Panc1 (cell line): ENCODE measurements at regions not wholly inside any gene's neighbourhood (a gene's known extent, or its start where the extent isn't known, plus 50 kb on each side); places are given as distances from the start of the nearest gene placed in this dataset.

Source experiments
- ATAC-seq: fragments of 200-7000 bp; cut with Tn5 transposase; 2 replicates; pipeline ENCODE4 v1.9.1; 2020; ENCODE audit warnings: mild to moderate bottlenecking, moderate library complexity
- BruUV-seq: library from RNA; stranded (reverse); fragments of 400-500 nt; replicated peaks from 2 replicates; lab custom pipeline; 2021; lab: Mats Ljungman, UMichigan
- CTCF ChIA-PET: fragments of 300-600 bp; sonication (Branson Sonifier 250); formaldehyde crosslinking; loops from one replicate; lab custom pipeline; 2022; ENCODE audit warnings: antibody characterized with exemption; lab: Charles Lee
- POLR2A ChIA-PET: fragments of 300-600 bp; sonication (Branson Sonifier 250); formaldehyde crosslinking; loops from one replicate; lab custom pipeline; 2022; ENCODE audit warnings: antibody characterized with exemption; lab: Charles Lee
- DNase-seq: peaks from one replicate; pipeline ENCODE4 v3.0.0-alpha.2; 2010; ENCODE audit warnings: low read depth, low spot score
- H3K27ac ChIP-seq: 2 replicates; pipeline ENCODE4 v1.5.1; 2011; ENCODE audit warnings: mild to moderate bottlenecking, low read length, inconsistent platforms
- H3K27me3 ChIP-seq: fragments of 200-500 bp; sonication (Bioruptor generic); 2 replicates; pipeline ENCODE4 v1.6.0; 2014; ENCODE audit warnings: low read length, inconsistent platforms; ENCODE audit not compliant: control insufficient read depth, insufficient read depth
- H3K36me3 ChIP-seq: fragments of 200-500 bp; sonication (Bioruptor generic); 2 replicates; pipeline ENCODE4 v1.5.1; 2014; ENCODE audit warnings: inconsistent platforms, mild to moderate bottlenecking, low read length, moderate library complexity; ENCODE audit not compliant: control insufficient read depth, insufficient read depth
- H3K4me1 ChIP-seq: 2 replicates; pipeline ENCODE4 v1.5.1; 2011; ENCODE audit warnings: inconsistent platforms, mild to moderate bottlenecking, low read length, moderate library complexity; ENCODE audit not compliant: control insufficient read depth, insufficient read depth
- H3K4me3 ChIP-seq, 2 experiments: 2 replicates each; pipeline ENCODE4 v1.5.1; 2011 to 2012; ENCODE audit warnings: low read depth in 2 of 2, low read length in 2 of 2, mild to moderate bottlenecking in 2 of 2, inconsistent platforms in 1 of 2, moderate library complexity in 1 of 2
- H3K9me3 ChIP-seq: fragments of 200-500 bp; sonication (Bioruptor generic); 2 replicates; pipeline ENCODE4 v1.5.1; 2014; ENCODE audit warnings: low read depth, mild to moderate bottlenecking, inconsistent platforms, low read length, moderate library complexity; ENCODE audit not compliant: control insufficient read depth, insufficient read depth
- POLR2AphosphoS5 ChIP-seq: IDR thresholded peaks from 2 replicates; pipeline ENCODE4 v1.6.1; 2012; ENCODE audit warnings: mild to moderate bottlenecking, low read depth, low read length, moderate library complexity
- REST ChIP-seq, 2 experiments: IDR thresholded peaks; 2 replicates each; pipeline ENCODE4 v1.6.1; 2011 to 2012; ENCODE audit warnings: low read depth in 2 of 2, control low read depth in 1 of 2, low read length in 1 of 2, mild to moderate bottlenecking in 1 of 2, moderate library complexity in 1 of 2; ENCODE audit not compliant: insufficient read depth in 1 of 2
- SIN3A ChIP-seq: IDR thresholded peaks from 2 replicates; pipeline ENCODE4 v1.6.1; 2012; ENCODE audit warnings: low read depth, mild to moderate bottlenecking, low read length, moderate library complexity, borderline replicate concordance; ENCODE audit not compliant: insufficient read depth
- TCF7L2 ChIP-seq: IDR thresholded peaks from 2 replicates; pipeline ENCODE4 v1.6.1; 2011; ENCODE audit warnings: mild to moderate bottlenecking, low read depth, low read length, inconsistent platforms
- in situ Hi-C: cut with HindIII; loops from 2 replicates; pipeline ENCODE4 v1.10.0; 2016; ENCODE audit warnings: low sequenced_read_pairs, low pct_unique_long_range_greater_than_20kb
- intact Hi-C: fragments of 100-400 bp; cut with micrococcal nuclease; formaldehyde crosslinking; loops from one replicate; pipeline ENCODE4 v1.10.0; 2022; ENCODE audit not compliant: unreplicated experiment
- TF ChIP-seq, protein P1 (sequence below): fragments of 450-650 bp; IDR thresholded peaks from 2 replicates; pipeline ENCODE4 v1.5.1; 2017; ENCODE audit warnings: mild to moderate bottlenecking

DNA sequence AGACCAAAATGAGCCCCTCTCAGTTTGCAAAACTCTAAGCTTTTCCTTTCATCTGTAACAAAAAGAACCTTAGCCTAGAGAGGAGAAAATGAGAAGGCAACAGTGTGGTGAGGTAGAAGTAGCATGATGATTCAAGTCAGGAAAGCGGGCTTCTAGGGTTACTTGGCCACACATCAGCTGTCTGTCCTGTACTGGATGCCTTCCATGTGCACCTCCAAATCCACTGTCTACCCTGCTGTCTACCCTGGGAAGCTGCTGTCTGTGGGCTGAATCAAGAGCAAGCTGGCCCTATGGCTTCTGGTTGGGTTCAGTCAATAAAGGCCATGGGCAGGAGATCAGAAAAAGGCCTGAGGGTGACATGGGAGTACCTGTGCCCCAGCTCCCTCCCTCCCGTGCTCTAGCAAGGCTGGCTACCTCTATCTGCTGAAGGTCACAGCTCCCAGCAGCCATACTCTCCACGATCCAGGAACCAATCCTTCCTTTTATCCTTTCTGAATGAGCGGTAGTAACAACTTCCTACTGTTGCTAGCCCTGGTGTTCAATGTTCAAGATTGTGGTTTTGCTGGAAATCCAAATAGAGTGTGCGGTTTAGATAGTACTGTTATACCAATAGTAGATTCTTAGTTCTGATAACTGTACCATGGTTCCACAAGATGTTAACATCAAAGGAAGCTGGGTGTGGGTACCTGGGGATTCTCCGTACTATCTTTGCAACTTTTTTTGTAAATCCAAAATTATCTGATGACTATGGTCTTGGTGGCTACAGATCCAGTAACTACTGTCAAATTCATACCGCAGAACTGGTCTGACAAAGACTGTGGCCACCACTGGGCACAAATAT, 191.0 kb downstream of the ESM1 start:
- ChIA-PET CTCF (no interaction called here), POLR2A (no interaction called here)
- TF ChIP-seq SIN3A (no peak), POLR2AphosphoS5 (no peak)
- Histone ChIP-seq H3K27ac (no peak overlapping the region), H3K9me3 (no peaks in the 10 kb centered on the region), H3K27me3 (no peaks in the 10 kb centered on the region), H3K4me1 (no peaks in the 10 kb centered on the region), H3K36me3 (no peaks in the 10 kb centered on the region), H3K4me3 (no peak overlapping the region)
- ATAC-seq, result no peak
- BruUV-seq, result no TSS peak
- DNase-seq, result no peak
- intact Hi-C loops, result no loop called here
- in situ Hi-C loops, result no loop called here

GRCh38 chr5:54793468-54794134, 191.8 kb downstream of the ESM1 start:
- ChIA-PET POLR2A (no interaction called here), CTCF (no interaction called here)
- H3K27me3 ChIP-seq, result no peaks in the 10 kb centered on the region
- H3K9me3 ChIP-seq, result no peaks in the 10 kb centered on the region
- no peaks in the 10 kb centered on the region for H3K4me1 ChIP-seq
- no peak for TF ChIP-seq SIN3A
- TF ChIP-seq REST (IDR thresholded peaks at IDR 0.05; ENCODE audit: insufficient read depth in 1 of 2, low read depth in 2 of 2, low read length in 1 of 2), result no peak
- no peak for TF ChIP-seq POLR2AphosphoS5
- TF ChIP-seq TCF7L2, result no peak
- TF ChIP-seq, protein P1, sequence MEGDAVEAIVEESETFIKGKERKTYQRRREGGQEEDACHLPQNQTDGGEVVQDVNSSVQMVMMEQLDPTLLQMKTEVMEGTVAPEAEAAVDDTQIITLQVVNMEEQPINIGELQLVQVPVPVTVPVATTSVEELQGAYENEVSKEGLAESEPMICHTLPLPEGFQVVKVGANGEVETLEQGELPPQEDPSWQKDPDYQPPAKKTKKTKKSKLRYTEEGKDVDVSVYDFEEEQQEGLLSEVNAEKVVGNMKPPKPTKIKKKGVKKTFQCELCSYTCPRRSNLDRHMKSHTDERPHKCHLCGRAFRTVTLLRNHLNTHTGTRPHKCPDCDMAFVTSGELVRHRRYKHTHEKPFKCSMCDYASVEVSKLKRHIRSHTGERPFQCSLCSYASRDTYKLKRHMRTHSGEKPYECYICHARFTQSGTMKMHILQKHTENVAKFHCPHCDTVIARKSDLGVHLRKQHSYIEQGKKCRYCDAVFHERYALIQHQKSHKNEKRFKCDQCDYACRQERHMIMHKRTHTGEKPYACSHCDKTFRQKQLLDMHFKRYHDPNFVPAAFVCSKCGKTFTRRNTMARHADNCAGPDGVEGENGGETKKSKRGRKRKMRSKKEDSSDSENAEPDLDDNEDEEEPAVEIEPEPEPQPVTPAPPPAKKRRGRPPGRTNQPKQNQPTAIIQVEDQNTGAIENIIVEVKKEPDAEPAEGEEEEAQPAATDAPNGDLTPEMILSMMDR, result no peak
- no TSS peak for BruUV-seq
- no peak overlapping the region for H3K27ac ChIP-seq
- no peak overlapping the region for H3K4me3 ChIP-seq
- DNase-seq (no peak), ATAC-seq (no peak)
- intact Hi-C loops, result no loop called here
- in situ Hi-C loops, result no loop called here
- H3K36me3 ChIP-seq, result no peaks in the 10 kb centered on the region
